Naive B cell (primary cell): ENCODE measurements at regions not wholly inside any gene's neighbourhood (a gene's known extent, or its start where the extent isn't known, plus 50 kb on each side); places are given as distances from the start of the nearest gene placed in this dataset.
"Not testable (repeated sequence)": the region's sequence is repeated elsewhere in the genome, so short reads cannot be mapped to it uniquely, and the experiment has no call there.

ENCODE experiments used
- ATAC-seq, 2 donors: fragments of 150-1000 bp; cut with Tn5 transposase; 2 replicates each; pipeline ENCODE4 v1.10.0; 2021; ENCODE audit warnings: low read depth in 2 of 2, mild to moderate bottlenecking in 2 of 2, moderate library complexity in 2 of 2
- DNase-seq: peaks from one replicate; pipeline ENCODE4 v3.0.0; 2022
- H3K27ac Mint-ChIP-seq, 6 donors: one replicate each; pipeline ENCODE4 v1.8.0; 2020 to 2022; ENCODE audit warnings: mild to moderate bottlenecking in 6 of 6, mixed read lengths in 6 of 6, moderate library complexity in 5 of 6, inconsistent platforms in 2 of 6
- H3K27me3 Mint-ChIP-seq, 3 donors: one replicate each; pipeline ENCODE4 v1.8.0; 2021 to 2022; ENCODE audit warnings: mixed read lengths in 3 of 3, mild to moderate bottlenecking in 1 of 3
- H3K36me3 Mint-ChIP-seq, 2 donors: one replicate each; pipeline ENCODE4 v1.8.0; 2020 to 2022; ENCODE audit warnings: mixed read lengths in 2 of 2, inconsistent platforms in 1 of 2, mild to moderate bottlenecking in 1 of 2
- H3K4me1 Mint-ChIP-seq, 3 donors: one replicate each; pipeline ENCODE4 v1.8.0; 2020 to 2022; ENCODE audit warnings: mixed read lengths in 3 of 3, inconsistent platforms in 1 of 3, mild to moderate bottlenecking in 1 of 3, moderate library complexity in 1 of 3
- H3K4me3 Mint-ChIP-seq, 8 donors: one replicate each; pipeline ENCODE4 v1.8.0; 2020 to 2022; ENCODE audit warnings: mild to moderate bottlenecking in 8 of 8, mixed read lengths in 8 of 8, moderate library complexity in 8 of 8, inconsistent platforms in 2 of 8
- H3K9me3 Mint-ChIP-seq, 7 donors: one replicate each; pipeline ENCODE4 v1.8.0; 2020 to 2022; ENCODE audit warnings: mixed read lengths in 7 of 7, mild to moderate bottlenecking in 5 of 7, inconsistent platforms in 2 of 7, moderate library complexity in 1 of 7

- DNase-seq (no peak), ATAC-seq (no peak)
- Mint-ChIP-seq H3K27me3 (peaks cover 27 to 44% (median 31%) of the 10 kb centered on the region in 3 donors), H3K4me3 (no peak overlapping the region), H3K4me1 (peaks cover 0 to 2% (median 0%) of the 10 kb centered on the region in 3 donors), H3K36me3 (peaks cover 0 to 3% of the 10 kb centered on the region in 2 donors), H3K27ac (no peak overlapping the region), H3K9me3 (peaks cover 0 to 16% (median 4%) of the 10 kb centered on the region in 7 donors)
Observed at GRCh38 chrX:39691724-39692123, 406.0 kb downstream of the BCOR start.

- Mint-ChIP-seq H3K4me3 (no peak overlapping the region), H3K4me1 (peaks cover 0 to 2% (median 0%) of the 10 kb centered on the region in 3 donors), H3K27me3 (peaks cover 25 to 46% (median 29%) of the 10 kb centered on the region in 3 donors), H3K27ac (no peak overlapping the region), H3K36me3 (peaks cover 0 to 3% of the 10 kb centered on the region in 2 donors), H3K9me3 (peaks cover 0 to 20% (median 4%) of the 10 kb centered on the region in 7 donors)
- DNase-seq: no peak
- no peak for ATAC-seq
Observed at GRCh38 chrX:39692796-39693195, 405.0 kb downstream of the BCOR start.

GRCh38 chrX:39693298-39693697, 404.5 kb downstream of the BCOR start:
- Mint-ChIP-seq H3K4me3 (no peak overlapping the region), H3K9me3 (peaks cover 0 to 20% (median 4%) of the 10 kb centered on the region in 7 donors), H3K4me1 (peaks cover 0 to 2% (median 0%) of the 10 kb centered on the region in 3 donors), H3K27me3 (peaks cover 25 to 46% (median 26%) of the 10 kb centered on the region in 3 donors), H3K27ac (no peak overlapping the region), H3K36me3 (peaks cover 0 to 3% of the 10 kb centered on the region in 2 donors)
- ATAC-seq: no peak
- DNase-seq: no peak

GRCh38 chrX:39702636-39703035, 395.1 kb downstream of the BCOR start:
- DNase-seq, H3K4me1 Mint-ChIP-seq, ATAC-seq, H3K27ac Mint-ChIP-seq, H3K9me3 Mint-ChIP-seq, H3K27me3 Mint-ChIP-seq, H3K4me3 Mint-ChIP-seq, H3K36me3 Mint-ChIP-seq: not testable (repeated sequence)

GRCh38 chrX:39703307-39703706, 394.5 kb downstream of the BCOR start:
- peaks cover 0 to 5% (median 0%) of the 10 kb centered on the region in 7 donors for H3K9me3 Mint-ChIP-seq
- no peak overlapping the region for H3K4me3 Mint-ChIP-seq
- H3K4me1 Mint-ChIP-seq: no peaks in the 10 kb centered on the region

DNA sequence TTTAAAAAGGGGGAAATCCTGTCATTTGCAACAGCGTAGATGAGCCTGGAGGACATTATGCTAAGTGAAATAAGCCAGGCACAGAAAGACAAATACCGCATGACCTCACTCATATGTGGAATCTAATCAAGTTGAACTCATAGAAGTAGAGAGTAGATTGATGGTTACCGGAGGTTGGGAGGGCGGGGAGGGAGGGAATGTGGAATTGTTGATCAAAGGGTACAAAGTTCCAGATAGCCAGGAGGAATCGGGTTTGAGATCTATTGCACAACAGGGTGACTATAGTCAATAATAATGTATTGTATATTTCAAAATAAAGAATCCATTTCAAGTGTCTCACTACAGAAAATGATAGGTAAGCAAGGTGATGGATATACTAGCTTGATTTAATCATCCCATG, 393.2 kb downstream of the BCOR start:
- Mint-ChIP-seq H3K4me3 (no peak overlapping the region), H3K27ac (no peak overlapping the region), H3K36me3 (peaks cover 3 to 6% of the 10 kb centered on the region in 2 donors), H3K4me1 (no peaks in the 10 kb centered on the region), H3K9me3 (peaks cover 0 to 10% (median 0%) of the 10 kb centered on the region in 7 donors), H3K27me3 (peaks cover 0 to 4% (median 0%) of the 10 kb centered on the region in 3 donors)
- no peak for ATAC-seq
- DNase-seq: no peak

More at GRCh38 chrX:39703307-39703706, 394.5 kb downstream of the BCOR start:
- peaks cover 0 to 4% (median 0%) of the 10 kb centered on the region in 3 donors for H3K27me3 Mint-ChIP-seq
- ATAC-seq (no peak), DNase-seq (no peak)
- peaks cover under 1 to 3% of the 10 kb centered on the region in 2 donors for H3K36me3 Mint-ChIP-seq
- H3K27ac Mint-ChIP-seq: no peak overlapping the region

DNA sequence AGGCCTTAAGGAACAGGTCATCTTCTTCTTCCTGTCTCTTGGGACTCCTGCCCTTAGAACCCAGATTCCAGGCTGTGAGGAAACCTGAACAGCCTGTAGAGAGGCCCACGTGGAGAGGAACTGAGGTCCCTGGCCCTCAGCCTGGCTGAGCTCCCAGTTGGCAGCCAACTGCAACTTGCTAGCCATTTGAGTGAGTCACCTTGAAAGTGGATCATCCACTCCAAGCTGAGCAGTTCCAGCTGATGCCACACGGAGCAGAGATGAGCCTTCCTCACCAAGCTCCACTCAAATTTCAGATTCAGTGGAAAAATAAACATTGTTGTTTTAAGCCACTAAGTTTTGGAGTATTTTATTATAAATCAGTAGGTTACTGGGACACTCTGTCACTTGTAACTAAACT, 392.5 kb downstream of the BCOR start:
- Mint-ChIP-seq H3K4me3 (no peak overlapping the region), H3K9me3 (peaks cover 0 to 12% (median 0%) of the 10 kb centered on the region in 7 donors), H3K4me1 (no peaks in the 10 kb centered on the region), H3K27me3 (peaks cover 0 to 4% (median 0%) of the 10 kb centered on the region in 3 donors), H3K36me3 (peaks cover 2 to 6% of the 10 kb centered on the region in 2 donors), H3K27ac (no peak overlapping the region)
- ATAC-seq: no peak
- no peak for DNase-seq

DNA sequence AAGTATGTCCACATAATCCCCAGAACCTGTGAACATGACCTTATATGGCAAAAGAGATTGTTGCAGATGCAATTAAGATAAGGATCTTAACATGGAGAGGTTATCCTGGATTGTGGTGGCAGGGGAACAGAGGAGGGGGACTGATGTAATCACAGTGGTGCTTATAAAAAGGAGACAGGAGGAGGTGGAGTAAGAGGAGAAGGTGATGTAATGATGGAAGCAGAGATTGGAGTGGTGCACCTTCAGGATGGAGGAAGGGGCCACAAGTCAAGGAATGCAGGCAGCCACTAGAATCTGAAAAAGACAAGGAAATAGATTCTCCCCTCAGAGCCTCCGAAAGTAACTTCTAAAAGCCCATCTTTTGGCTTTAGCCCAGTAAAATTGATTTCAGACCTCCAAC, 388.4 kb downstream of the BCOR start:
- Mint-ChIP-seq H3K4me1 (no peaks in the 10 kb centered on the region), H3K36me3 (peaks cover 0 to 6% of the 10 kb centered on the region in 2 donors), H3K9me3 (peaks cover 0 to 12% (median 0%) of the 10 kb centered on the region in 7 donors), H3K27me3 (peaks cover 0 to 5% (median 0%) of the 10 kb centered on the region in 3 donors), H3K27ac (no peak overlapping the region), H3K4me3 (no peak overlapping the region)
- DNase-seq (no peak), ATAC-seq (no peak)

DNA sequence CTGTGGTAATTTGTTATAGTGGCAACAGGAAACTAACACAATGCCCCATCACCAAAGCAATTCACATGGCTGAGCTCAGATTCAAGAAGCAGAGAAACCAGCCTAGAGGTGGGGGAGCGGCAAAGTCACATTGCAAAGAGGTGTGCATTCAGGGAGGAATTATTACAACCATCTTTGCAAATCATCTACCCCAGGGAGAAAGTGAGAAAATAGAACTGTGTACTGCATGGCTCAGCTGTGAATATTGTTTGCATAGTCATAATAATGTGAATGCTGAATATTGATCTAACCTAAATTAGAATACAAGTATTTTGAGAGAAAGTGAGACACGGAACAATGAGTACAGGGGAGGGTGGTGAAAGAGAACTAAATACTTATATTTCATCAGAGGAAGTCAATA, 387.9 kb downstream of the BCOR start:
- no peak overlapping the region for H3K4me3 Mint-ChIP-seq
- H3K9me3 Mint-ChIP-seq: peaks cover 0 to 12% (median 0%) of the 10 kb centered on the region in 7 donors

GRCh38 chrX:39710776-39711175, 387.0 kb downstream of the BCOR start:
- Mint-ChIP-seq H3K9me3 (peaks cover 0 to 12% (median 0%) of the 10 kb centered on the region in 7 donors), H3K27me3 (peaks cover 0 to 5% (median 0%) of the 10 kb centered on the region in 3 donors), H3K36me3 (peaks cover 0 to 6% of the 10 kb centered on the region in 2 donors), H3K4me3 (no peak overlapping the region), H3K4me1 (no peaks in the 10 kb centered on the region), H3K27ac (no peak overlapping the region)
- ATAC-seq (no peak), DNase-seq (no peak)

More for the DNA sequence above, 387.9 kb downstream of the BCOR start:
- no peak for ATAC-seq
- Mint-ChIP-seq H3K27me3 (peaks cover 0 to 5% (median 0%) of the 10 kb centered on the region in 3 donors), H3K27ac (no peak overlapping the region), H3K4me1 (no peaks in the 10 kb centered on the region), H3K36me3 (peaks cover 0 to 6% of the 10 kb centered on the region in 2 donors)
- DNase-seq: no peak

DNA sequence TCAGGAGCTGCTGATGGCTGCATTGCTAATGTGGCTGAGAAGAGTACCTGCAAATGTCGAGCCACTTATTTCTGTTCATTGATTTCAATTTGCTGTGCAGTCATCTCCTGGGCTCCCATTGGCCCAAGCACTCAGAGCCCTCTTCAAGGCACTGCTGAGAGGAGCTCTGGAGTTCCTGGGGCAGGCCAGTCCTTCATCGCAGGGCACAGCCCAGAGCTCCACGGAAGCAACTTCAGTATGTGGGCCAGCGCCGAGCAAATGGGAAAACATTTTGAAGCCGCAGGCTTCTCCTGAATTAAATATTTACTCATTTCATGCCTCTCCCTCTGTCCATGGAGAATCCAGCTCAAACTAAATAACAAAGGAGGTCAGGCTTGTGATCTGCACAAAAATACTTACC, 383.3 kb downstream of the BCOR start:
- H3K36me3 Mint-ChIP-seq: no peaks in the 10 kb centered on the region
- DNase-seq (no peak), ATAC-seq (no peak)
- peaks cover 0 to 5% (median 0%) of the 10 kb centered on the region in 3 donors for H3K27me3 Mint-ChIP-seq
- no peak overlapping the region for H3K27ac Mint-ChIP-seq
- no peak overlapping the region for H3K4me3 Mint-ChIP-seq
- H3K4me1 Mint-ChIP-seq: no peaks in the 10 kb centered on the region
- H3K9me3 Mint-ChIP-seq: peaks cover 0 to 3% (median 0%) of the 10 kb centered on the region in 7 donors

DNA sequence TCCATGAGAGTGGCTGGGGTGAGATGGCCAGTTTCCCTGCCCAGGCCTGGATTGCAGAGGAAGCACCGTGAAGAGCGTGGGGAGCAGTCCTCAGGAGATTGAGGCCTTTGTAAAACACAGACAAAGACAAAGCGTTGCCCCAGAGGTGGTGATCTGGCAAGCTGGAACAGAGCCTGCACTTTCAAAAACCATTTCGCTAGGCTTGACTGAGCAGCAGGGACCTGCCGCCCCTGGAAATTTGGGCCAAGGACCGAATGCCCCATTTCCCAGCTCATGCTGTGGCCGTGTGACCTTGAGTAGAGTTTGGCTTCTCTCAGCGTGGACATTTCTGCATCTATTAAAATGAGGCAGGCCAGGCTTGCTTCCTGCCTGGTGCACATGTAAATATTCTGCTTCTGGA, 381.4 kb downstream of the BCOR start:
- peaks cover 0 to 2% (median 0%) of the 10 kb centered on the region in 7 donors for H3K9me3 Mint-ChIP-seq
- H3K36me3 Mint-ChIP-seq: no peaks in the 10 kb centered on the region
- H3K4me1 Mint-ChIP-seq: no peaks in the 10 kb centered on the region
- H3K27me3 Mint-ChIP-seq: peaks cover 0 to 5% (median 0%) of the 10 kb centered on the region in 3 donors
- H3K27ac Mint-ChIP-seq: no peak overlapping the region
- no peak for DNase-seq
- H3K4me3 Mint-ChIP-seq: no peak overlapping the region
- no peak for ATAC-seq

GRCh38 chrX:39716802-39717540, 380.8 kb downstream of the BCOR start:
- Mint-ChIP-seq H3K27ac (no peak overlapping the region), H3K4me1 (no peaks in the 10 kb centered on the region), H3K27me3 (peaks cover 0 to 4% (median 3%) of the 10 kb centered on the region in 3 donors), H3K36me3 (no peaks in the 10 kb centered on the region), H3K4me3 (no peak overlapping the region), H3K9me3 (peaks cover 0 to 2% (median 0%) of the 10 kb centered on the region in 7 donors)
- DNase-seq (no peak), ATAC-seq (no peak)

GRCh38 chrX:39718981-39719380, 378.8 kb downstream of the BCOR start:
- H3K4me1 Mint-ChIP-seq: no peaks in the 10 kb centered on the region
- DNase-seq (no peak), ATAC-seq (no peak)
- H3K9me3 Mint-ChIP-seq: peaks cover 0 to 6% (median 0%) of the 10 kb centered on the region in 7 donors
- H3K27me3 Mint-ChIP-seq: peaks cover 0 to 23% (median 11%) of the 10 kb centered on the region in 3 donors
- no peak overlapping the region for H3K27ac Mint-ChIP-seq
- H3K36me3 Mint-ChIP-seq: no peaks in the 10 kb centered on the region
- no peak overlapping the region for H3K4me3 Mint-ChIP-seq
